ENCODE measurements at regions not wholly inside any gene's neighbourhood (a gene's known extent, or its start where the extent isn't known, plus 50 kb on each side); places are given as distances from the start of the nearest gene placed in this dataset.

- no peak for TF ChIP-seq POLR2AphosphoS5 (IDR thresholded peaks at IDR 0.05; ENCODE audit: borderline replicate concordance, low read depth, low read length)
- no peak for TF ChIP-seq EZH2 (IDR thresholded peaks at IDR 0.05)
- no peak for TF ChIP-seq FOXP2 (optimal IDR thresholded peaks at IDR 0.05; ENCODE audit: control extremely low read depth, extremely low read length, insufficient read depth)
Observed at GRCh38 chr6:62541502-62541901, 255.5 kb upstream of the KHDRBS2 start.
